Uterus (tissue), 3 donors: ENCODE measurements at regions not wholly inside any gene's neighbourhood (a gene's known extent, or its start where the extent isn't known, plus 50 kb on each side); places are given as distances from the start of the nearest gene placed in this dataset.

Source experiments
- DNase-seq, 2 donors: peaks; one replicate each; pipeline ENCODE4 v3.0.0-alpha.2; 2019 to 2020
- H3K27ac ChIP-seq, 2 donors: fragments of 200-600 bp; sonication (generic); 1 replicate in 1 of 2; 2 replicates in 1 of 2; pipeline ENCODE4 v1.5.1; 2016 to 2018
- H3K27me3 ChIP-seq, 2 donors: fragments of 200-600 bp; sonication (generic); one replicate each; pipeline ENCODE4 v1.5.1; 2018 to 2019; ENCODE audit warnings: control low read depth in 1 of 2
- H3K36me3 ChIP-seq, 2 donors: fragments of 200-600 bp; sonication (generic); one replicate each; pipeline ENCODE4 v1.5.1; 2019; ENCODE audit warnings: control low read depth in 1 of 2
- H3K4me1 ChIP-seq, 2 donors: fragments of 200-600 bp; sonication (generic); one replicate each; pipeline ENCODE4 v1.5.1; 2018 to 2019; ENCODE audit warnings: control low read depth in 1 of 2
- H3K4me3 ChIP-seq, 2 donors: fragments of 200-600 bp; sonication (generic); 1 replicate in 1 of 2; 2 replicates in 1 of 2; pipeline ENCODE4 v1.5.1; 2018 to 2019; ENCODE audit warnings: mild to moderate bottlenecking in 1 of 2
- H3K9me3 ChIP-seq, 2 donors: fragments of 200-600 bp; sonication (generic); one replicate each; pipeline ENCODE4 v1.5.1; 2019; ENCODE audit warnings: control low read depth in 1 of 2
- POLR2A ChIP-seq, 2 donors: fragments of 450-650 bp; IDR thresholded peaks; one replicate each; pipeline ENCODE4 v1.6.1; 2016; ENCODE audit warnings: antibody characterized with exemption in 2 of 2, mild to moderate bottlenecking in 1 of 2, moderate library complexity in 1 of 2
- intact Hi-C: fragments of 100-400 bp; cut with DNase I; formaldehyde crosslinking; loops from one replicate; pipeline ENCODE4 v1.15.1; 2023; ENCODE audit warnings: low total_unique reads
- TF ChIP-seq, protein P1 (sequence below), 4 experiments: fragments of 200-600 bp in 2 of 4; fragments of 450-650 bp in 2 of 4; sonication (generic) in 2 of 4; IDR thresholded peaks; one replicate each; pipeline ENCODE4 v1.5.1; 2016 to 2019; ENCODE audit warnings: antibody characterized with exemption in 4 of 4, mild to moderate bottlenecking in 2 of 4, moderate library complexity in 1 of 4
- donor health status: DM: yes; HTN: yes; CAD: no.

DNA sequence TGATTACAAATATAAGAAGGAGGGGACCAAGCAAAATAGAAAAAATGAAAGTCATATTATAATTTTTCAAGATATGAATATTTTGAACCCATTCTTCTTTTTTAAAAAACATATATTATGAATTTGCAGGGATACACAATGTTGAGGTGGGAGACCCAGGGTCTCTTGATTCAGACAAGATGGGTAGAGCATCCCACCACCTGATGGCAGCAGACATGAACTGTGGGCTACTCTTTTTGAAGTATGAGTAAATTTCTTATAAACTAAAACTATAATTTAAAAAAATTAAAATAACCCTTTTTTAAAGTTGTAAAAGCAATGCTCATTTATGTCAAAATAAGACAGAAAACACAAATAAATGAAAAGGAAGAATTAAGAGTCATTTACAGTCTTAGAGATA is 202.7 kb upstream of the PRICKLE1 start:
- Histone ChIP-seq H3K4me1 (no peaks in the 10 kb centered on the region), H3K4me3 (no peak overlapping the region), H3K36me3 (no peaks in the 10 kb centered on the region), H3K9me3 (no peaks in the 10 kb centered on the region), H3K27me3 (no peaks in the 10 kb centered on the region), H3K27ac (no peak overlapping the region)
- intact Hi-C loops = no loop called here
- TF ChIP-seq, protein P1, sequence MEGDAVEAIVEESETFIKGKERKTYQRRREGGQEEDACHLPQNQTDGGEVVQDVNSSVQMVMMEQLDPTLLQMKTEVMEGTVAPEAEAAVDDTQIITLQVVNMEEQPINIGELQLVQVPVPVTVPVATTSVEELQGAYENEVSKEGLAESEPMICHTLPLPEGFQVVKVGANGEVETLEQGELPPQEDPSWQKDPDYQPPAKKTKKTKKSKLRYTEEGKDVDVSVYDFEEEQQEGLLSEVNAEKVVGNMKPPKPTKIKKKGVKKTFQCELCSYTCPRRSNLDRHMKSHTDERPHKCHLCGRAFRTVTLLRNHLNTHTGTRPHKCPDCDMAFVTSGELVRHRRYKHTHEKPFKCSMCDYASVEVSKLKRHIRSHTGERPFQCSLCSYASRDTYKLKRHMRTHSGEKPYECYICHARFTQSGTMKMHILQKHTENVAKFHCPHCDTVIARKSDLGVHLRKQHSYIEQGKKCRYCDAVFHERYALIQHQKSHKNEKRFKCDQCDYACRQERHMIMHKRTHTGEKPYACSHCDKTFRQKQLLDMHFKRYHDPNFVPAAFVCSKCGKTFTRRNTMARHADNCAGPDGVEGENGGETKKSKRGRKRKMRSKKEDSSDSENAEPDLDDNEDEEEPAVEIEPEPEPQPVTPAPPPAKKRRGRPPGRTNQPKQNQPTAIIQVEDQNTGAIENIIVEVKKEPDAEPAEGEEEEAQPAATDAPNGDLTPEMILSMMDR (IDR thresholded peaks at IDR 0.05) = no peak
- no peak for TF ChIP-seq POLR2A (IDR thresholded peaks at IDR 0.05)
- no peak for DNase-seq

DNA sequence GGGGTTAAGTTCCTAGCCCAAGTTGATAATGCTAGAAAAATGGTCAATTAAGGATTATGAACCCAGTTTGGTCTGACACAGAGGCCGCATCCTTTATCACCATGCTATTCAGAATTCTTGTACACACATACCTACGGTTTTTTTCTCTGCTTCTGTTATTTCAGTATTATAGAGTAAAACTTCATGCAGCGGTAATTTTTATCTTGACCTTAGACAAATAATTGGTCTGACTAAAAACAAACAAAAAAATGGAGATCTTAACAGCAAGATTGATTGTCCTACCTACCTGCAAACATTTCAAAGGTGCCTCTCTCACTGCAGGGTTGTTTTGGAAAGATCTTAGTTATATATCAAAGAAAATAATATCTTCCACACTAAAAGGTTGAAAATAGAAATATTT is 201.9 kb upstream of the PRICKLE1 start:
- H3K27me3 ChIP-seq = no peaks in the 10 kb centered on the region
- no peak for TF ChIP-seq POLR2A (IDR thresholded peaks at IDR 0.05)
- TF ChIP-seq, protein P1 (IDR thresholded peaks at IDR 0.05) = no peak
- no peak for DNase-seq
- H3K27ac ChIP-seq = no peak overlapping the region
- intact Hi-C loops = no loop called here
- no peak overlapping the region for H3K4me3 ChIP-seq
- no peaks in the 10 kb centered on the region for H3K4me1 ChIP-seq
- no peaks in the 10 kb centered on the region for H3K9me3 ChIP-seq
- H3K36me3 ChIP-seq = no peaks in the 10 kb centered on the region

DNA sequence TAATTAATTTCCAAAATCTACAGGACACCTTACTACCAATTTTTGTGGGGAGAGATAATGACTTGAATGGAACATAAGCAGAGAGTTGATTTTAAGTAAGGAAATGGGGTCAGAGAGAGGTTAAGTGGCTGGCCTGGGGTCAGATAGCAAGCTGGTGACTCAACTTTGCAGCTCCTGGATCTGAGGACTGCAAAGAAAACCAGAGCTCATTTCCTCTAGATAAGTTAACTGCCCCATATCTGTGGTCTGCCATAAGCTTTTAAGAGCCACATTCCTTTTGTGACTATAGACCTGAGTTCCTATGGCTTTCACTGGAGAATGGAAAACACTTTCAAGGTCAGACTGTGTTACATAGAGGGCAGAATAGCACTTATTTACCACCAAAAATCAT is 201.2 kb upstream of the PRICKLE1 start:
- H3K9me3 ChIP-seq = no peaks in the 10 kb centered on the region
- H3K4me1 ChIP-seq = no peaks in the 10 kb centered on the region
- no peaks in the 10 kb centered on the region for H3K36me3 ChIP-seq
- no peak overlapping the region for H3K4me3 ChIP-seq
- DNase-seq = no peak
- no peaks in the 10 kb centered on the region for H3K27me3 ChIP-seq
- TF ChIP-seq, protein P1 (IDR thresholded peaks at IDR 0.05) = no peak
- TF ChIP-seq POLR2A (IDR thresholded peaks at IDR 0.05) = no peak
- intact Hi-C loops = no loop called here
- no peak overlapping the region for H3K27ac ChIP-seq

DNA sequence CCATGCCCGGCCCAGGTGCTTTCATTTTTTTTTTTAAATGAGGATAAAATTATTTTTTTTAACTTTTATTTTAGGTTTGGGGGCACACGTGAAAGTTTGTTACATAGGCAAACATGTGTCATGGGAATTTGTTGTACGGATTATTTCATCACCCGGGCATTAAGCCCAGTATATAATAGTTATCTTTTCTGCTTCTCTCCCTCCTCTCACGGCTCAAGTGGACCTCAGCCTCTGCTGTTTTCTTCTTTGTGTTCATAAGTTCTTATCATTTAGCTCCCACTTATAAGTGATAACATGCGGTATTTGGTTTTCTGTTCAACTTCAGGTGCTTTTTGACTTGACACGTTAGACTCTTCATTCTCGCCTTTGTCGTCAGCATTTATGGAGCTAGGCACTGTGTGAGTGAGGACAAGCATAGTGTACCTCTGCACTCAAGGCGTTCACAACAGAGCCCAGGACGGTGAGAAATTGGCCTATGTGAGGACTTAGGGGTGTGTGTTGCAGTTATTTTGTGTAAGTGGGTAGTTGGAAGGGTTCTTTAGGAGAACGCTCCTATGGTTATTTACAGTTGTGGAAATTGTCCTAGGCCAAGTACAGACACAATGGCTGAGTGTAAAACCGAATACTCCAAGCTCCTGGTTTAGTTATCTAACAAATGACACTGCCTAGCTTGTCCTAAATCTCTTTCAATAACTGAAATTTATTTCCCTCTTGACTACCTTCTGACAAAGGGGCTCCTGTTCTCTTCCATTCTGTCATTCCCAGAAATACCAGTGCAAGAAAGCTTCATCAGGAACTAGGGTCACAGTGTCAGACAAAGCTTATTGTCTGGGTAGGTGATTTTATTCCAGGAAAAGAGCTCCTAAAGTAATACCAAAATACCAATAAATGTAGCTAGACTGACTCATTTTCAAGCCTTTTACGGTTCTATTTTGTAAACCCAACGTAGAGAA is 200.5 kb upstream of the PRICKLE1 start:
- no peaks in the 10 kb centered on the region for H3K27me3 ChIP-seq
- H3K4me1 ChIP-seq = no peaks in the 10 kb centered on the region
- DNase-seq = no peak
- TF ChIP-seq POLR2A (IDR thresholded peaks at IDR 0.05) = no peak
- TF ChIP-seq, protein P1 (IDR thresholded peaks at IDR 0.05) = no peak
- H3K9me3 ChIP-seq = no peaks in the 10 kb centered on the region
- H3K27ac ChIP-seq = no peak overlapping the region
- no peaks in the 10 kb centered on the region for H3K36me3 ChIP-seq
- no peak overlapping the region for H3K4me3 ChIP-seq
- intact Hi-C loops = no loop called here

DNA sequence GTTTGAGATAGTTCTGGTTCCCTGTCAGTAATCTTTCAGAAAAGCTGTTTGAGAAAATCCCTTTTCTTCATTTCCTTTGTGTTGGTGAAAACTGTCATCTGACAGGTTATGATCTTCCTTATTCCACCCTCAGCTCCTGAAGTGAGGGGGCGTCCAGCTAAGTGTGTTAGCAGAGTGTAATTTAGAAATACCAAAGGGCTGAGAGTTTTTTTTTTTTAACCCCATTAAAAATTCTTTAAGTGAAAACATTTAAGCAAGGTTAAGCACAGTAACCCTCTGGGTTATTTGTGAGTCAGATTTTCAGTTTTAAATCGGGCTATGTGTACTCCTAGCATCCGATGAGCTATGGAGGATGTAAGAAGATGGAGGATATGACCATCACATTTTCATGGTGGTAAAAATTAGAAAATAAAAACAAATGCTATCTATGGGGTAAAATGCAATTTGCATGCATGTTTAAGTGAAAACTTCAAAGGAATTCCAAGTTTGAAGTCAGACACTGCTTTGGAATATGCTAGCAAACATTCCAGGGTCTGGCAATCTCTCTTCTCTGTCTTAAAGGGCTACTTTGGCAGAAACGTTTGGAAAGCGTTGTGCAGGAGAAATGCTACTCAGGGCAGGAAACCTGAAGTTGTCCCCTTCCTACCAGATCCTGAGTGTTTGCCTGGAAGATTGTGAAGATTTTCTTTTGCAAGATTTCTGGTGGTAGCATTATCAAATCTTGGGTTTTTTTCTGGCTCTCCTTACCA is 197.0 kb upstream of the PRICKLE1 start:
- no peaks in the 10 kb centered on the region for H3K4me1 ChIP-seq
- TF ChIP-seq POLR2A (IDR thresholded peaks at IDR 0.05) = no peak
- TF ChIP-seq, protein P1 (IDR thresholded peaks at IDR 0.05) = no peak
- no peaks in the 10 kb centered on the region for H3K27me3 ChIP-seq
- H3K9me3 ChIP-seq = no peaks in the 10 kb centered on the region
- no peaks in the 10 kb centered on the region for H3K36me3 ChIP-seq
- DNase-seq = no peak
- intact Hi-C loops = no loop called here
- H3K27ac ChIP-seq = no peak overlapping the region
- no peak overlapping the region for H3K4me3 ChIP-seq
